DMS114 treated with DMSO at 0.1 percent for 48 hours (cell line): ENCODE measurements at regions not wholly inside any gene's neighbourhood (a gene's known extent, or its start where the extent isn't known, plus 50 kb on each side); places are given as distances from the start of the nearest gene placed in this dataset.
"Not testable (repeated sequence)": the region's sequence is repeated elsewhere in the genome, so short reads cannot be mapped to it uniquely, and the experiment has no call there.

Experiments used
- DNase-seq: peaks from one replicate; lab custom pipeline; 2025; ENCODE audit not compliant: unreplicated experiment; lab: John Stamatoyannopoulos, UW

GRCh38 chr2:13654416-13654815 lies 937.7 kb downstream of the TRIB2 start:
- no peak for DNase-seq

- no peak for DNase-seq
Measured at GRCh38 chr2:13660231-13660630, 943.5 kb downstream of the TRIB2 start.

GRCh38 chr2:13662055-13662454 lies 945.3 kb downstream of the TRIB2 start:
- no peak for DNase-seq

- no peak for DNase-seq
Measured at GRCh38 chr2:13666582-13667414, 950.1 kb downstream of the TRIB2 start.

GRCh38 chr2:13667415-13667757 lies 950.6 kb downstream of the TRIB2 start:
- no peak for DNase-seq

- no peak for DNase-seq
Measured at GRCh38 chr2:13669607-13670006, 952.9 kb downstream of the TRIB2 start.

- not testable (repeated sequence) for DNase-seq
Measured at GRCh38 chr2:13673821-13674220, 957.1 kb downstream of the TRIB2 start.

GRCh38 chr2:13676269-13676668 lies 956.2 kb upstream of the LRATD1 start:
- DNase-seq = no peak

GRCh38 chr2:13681936-13682335 lies 950.6 kb upstream of the LRATD1 start:
- no peak for DNase-seq

- DNase-seq = no peak
Measured at GRCh38 chr2:13682540-13683272, 949.8 kb upstream of the LRATD1 start.

- DNase-seq = no peak
Measured at GRCh38 chr2:13686262-13686661, 946.3 kb upstream of the LRATD1 start.

- DNase-seq = no peak
Measured at GRCh38 chr2:13694673-13695072, 937.8 kb upstream of the LRATD1 start.

GRCh38 chr2:13696601-13697000 lies 935.9 kb upstream of the LRATD1 start:
- no peak for DNase-seq

GRCh38 chr2:13698847-13699246 lies 933.7 kb upstream of the LRATD1 start:
- DNase-seq = no peak

- DNase-seq = not testable (repeated sequence)
Measured at GRCh38 chr2:13699939-13700338, 932.6 kb upstream of the LRATD1 start.

GRCh38 chr2:13711154-13711553 lies 921.4 kb upstream of the LRATD1 start:
- no peak for DNase-seq

- no peak for DNase-seq
Measured at GRCh38 chr2:13714466-13714865, 918.1 kb upstream of the LRATD1 start.

GRCh38 chr2:13725945-13726344 lies 906.6 kb upstream of the LRATD1 start:
- no peak for DNase-seq

GRCh38 chr2:13745330-13745729 lies 887.2 kb upstream of the LRATD1 start:
- no peak for DNase-seq

- no peak for DNase-seq
Measured at GRCh38 chr2:13751955-13752354, 880.6 kb upstream of the LRATD1 start.

- DNase-seq = no peak
Measured at GRCh38 chr2:13758412-13758811, 874.1 kb upstream of the LRATD1 start.

- DNase-seq = no peak
Measured at GRCh38 chr2:13768274-13768673, 864.2 kb upstream of the LRATD1 start.
